CD4-positive, alpha-beta T cell treated with Interleukin-15 for 1 hour (primary cell): ENCODE measurements at regions not wholly inside any gene's neighbourhood (a gene's known extent, or its start where the extent isn't known, plus 50 kb on each side); places are given as distances from the start of the nearest gene placed in this dataset.

Experiments
- DNase-seq: peaks from one replicate; pipeline ENCODE4 v3.0.0-alpha.2; 2020

- DNase-seq = no peak
Measured at GRCh38 chr15:81507831-81508230, 133.8 kb upstream of the TMC3 start.

DNA sequence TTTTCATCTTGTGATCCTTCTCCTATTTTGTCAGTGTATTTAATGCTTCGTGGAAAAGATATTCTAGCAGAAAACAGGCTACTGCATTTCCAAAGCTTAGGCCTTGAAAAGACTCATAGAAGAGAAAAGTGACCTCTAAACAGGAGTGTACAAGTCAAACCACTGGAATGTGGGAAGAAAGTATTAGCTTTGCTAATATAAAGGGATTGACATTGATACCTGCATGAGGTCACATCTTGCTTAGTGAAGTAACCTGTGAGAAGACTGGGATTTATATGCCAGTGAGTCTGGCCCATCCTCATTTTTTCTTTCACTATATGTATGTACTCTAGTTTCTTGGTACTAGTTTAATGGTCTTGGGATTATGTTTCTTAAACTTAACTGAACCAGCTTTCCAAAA, 132.9 kb upstream of the TMC3 start:
- DNase-seq = no peak

DNA sequence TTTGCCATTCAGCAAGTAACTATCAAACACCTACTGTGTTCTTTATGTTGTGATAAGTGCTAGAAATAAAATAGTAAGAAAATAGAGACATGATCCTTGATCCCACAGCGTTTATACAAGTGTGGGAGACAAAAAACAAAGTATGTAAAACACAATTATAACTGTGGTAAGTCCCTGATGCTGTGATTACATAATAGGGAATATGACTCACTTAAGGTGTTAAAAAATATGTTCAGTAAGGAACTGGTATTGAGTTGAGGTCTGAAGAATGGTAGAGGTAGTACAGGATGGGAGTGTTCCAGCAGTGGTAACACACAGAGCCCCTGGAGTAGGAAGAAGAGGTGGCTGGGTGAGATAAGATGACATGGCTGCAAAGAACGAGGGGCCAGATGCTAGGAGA, 132.1 kb upstream of the TMC3 start:
- no peak for DNase-seq

DNA sequence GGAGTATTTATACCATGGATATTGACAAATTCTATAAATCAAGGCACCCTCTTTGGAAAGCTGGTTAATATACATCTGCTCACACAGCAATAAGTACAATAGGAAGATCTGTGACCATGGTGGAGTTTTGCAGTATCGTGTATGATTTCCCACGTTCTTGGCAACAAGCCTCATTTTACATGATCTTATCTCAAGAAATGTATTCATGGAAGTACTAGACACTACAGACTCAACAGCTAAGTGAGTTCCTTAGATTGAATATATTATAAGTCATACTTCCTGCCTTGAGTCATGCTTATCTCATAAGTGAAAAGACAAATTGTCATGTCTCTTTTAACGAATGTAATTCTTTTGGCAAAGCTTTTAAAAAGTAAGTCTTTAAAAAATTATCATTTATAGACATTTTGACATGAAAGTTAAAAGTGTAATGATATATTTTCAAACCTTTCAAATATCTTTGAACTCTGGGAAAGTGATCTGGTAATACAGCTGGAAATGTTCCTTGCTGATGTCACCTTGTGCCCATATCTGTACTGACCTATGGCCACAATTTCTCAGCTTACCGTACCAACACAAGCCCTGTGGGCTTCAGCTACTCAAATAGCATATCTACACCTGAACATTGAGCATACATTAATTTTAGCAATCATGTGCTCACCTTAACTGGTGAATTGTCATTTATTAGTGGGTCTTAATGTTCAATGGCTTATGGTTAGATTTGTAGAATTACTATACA, 130.3 kb upstream of the TMC3 start:
- DNase-seq = no peak

DNA sequence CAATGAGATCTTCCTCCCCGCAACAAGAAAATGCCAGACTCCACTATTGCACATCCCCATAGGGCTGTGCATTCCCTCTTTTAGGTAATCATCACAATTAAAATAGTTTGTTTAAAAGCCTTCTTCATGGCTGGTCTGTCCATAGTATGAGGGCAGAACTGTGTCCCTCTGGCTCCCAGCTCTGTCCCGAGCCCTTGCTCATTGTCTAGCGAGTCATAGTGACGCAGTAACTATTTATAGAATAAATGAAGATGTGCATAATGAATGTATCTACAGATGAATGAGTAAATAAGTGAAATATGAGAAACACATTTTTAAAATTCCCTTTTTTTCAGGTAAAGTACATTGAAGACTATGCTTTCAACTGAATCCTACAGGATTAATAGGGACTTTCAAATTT, 128.4 kb upstream of the TMC3 start:
- no peak for DNase-seq

DNA sequence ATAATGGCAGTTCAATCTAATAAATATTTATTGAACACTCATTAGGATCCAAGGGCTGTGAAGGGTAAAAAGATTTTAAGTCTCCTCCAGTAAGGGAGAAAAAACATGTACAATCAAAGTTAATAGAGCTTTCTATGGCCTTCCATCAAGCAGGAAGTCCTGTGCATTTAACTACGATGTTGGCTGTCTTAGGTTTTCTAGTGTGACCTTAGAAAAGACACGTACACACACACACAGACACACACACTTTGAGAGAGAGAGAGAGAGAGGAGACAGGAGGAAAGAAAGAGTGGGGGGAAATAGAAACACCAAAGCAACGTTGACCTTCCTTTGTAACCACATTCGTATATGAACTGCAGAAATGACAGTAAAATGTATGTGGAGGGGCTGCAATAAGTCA, 126.1 kb upstream of the TMC3 start:
- no peak for DNase-seq

DNA sequence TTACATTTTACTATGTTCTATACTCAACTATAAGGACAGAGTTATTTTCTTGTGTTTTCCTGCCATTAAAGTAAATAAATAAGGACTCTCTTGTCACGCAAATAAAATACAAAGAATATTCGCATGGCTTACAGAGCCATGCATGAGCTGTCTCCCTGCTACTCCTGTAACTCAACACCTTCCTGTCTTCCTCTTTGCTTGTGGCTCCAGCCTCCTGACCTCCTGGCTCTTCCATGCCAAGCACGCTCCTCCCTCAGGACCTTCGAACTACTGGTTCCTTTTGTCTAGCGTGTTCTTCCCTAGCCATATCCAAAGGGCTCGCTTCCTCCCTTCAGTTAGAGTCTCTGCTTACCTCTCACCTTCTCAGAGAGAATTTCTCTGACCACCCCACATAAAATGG, 124.3 kb upstream of the TMC3 start:
- no peak for DNase-seq

- no peak for DNase-seq
Measured at GRCh38 chr15:81497238-81497637, 123.2 kb upstream of the TMC3 start.

GRCh38 chr15:81495780-81496467, 121.9 kb upstream of the TMC3 start:
- DNase-seq = no peak

DNA sequence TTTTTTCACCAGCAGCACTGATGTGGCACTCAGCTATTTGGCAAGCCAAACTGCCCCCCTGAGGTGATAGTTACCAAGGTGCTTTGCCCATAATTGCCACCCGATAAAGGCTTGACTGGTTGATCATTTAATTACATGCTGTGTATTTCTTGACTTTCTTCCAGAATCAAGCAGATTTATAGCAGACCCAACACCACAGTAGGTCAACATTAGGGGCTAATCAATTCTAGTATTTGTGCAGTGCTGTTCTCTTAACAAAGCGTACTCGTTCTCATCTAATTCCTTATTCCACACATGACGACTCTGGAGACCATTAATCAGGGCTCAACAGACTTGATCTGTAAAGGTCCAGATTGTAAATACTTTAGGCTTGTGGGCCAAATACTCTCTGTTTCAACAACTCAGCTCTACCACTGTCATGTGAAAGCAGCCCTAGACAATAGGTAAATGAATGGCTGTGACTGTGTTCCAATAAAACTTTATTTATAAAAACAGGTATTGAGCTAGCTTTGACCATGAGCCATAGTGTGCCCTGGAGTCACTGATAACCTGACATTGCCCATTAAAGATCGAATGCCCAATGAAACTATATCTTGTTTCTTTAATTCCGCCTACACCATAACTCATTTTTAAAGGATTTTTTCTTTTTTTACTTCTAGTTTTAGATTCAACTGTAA, 119.1 kb upstream of the TMC3 start:
- no peak for DNase-seq

- DNase-seq = no peak
Measured at GRCh38 chr15:81492331-81492968, 118.4 kb upstream of the TMC3 start.

- DNase-seq = no peak
Measured at GRCh38 chr15:81491414-81492096, 117.5 kb upstream of the TMC3 start.

- DNase-seq = no peak
Measured at GRCh38 chr15:81485806-81486205, 111.8 kb upstream of the TMC3 start.

- DNase-seq = no peak
Measured at GRCh38 chr15:81484086-81484955, 110.3 kb upstream of the TMC3 start.

GRCh38 chr15:81483496-81483895, 109.5 kb upstream of the TMC3 start:
- DNase-seq = no peak

GRCh38 chr15:81481346-81481745, 107.3 kb upstream of the TMC3 start:
- DNase-seq = no peak

DNA sequence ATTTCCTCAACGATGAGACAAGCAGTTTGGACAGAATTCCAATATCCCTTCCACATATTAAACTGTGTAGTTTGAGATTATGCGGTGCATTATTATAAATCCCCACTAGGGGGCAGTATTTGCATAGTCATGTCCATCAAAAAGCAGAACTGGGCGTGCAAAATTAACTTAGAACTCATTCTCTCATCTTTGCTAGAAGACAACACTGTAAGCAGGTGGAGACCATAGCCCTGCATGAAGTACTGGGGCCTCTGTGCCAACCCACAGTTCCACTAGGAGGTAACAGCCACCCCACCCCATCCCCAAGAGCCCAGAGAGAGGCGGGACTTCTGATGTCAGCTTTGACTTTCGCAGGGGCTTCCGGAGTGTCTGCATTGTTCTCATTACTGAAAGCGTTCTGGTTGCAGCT, 106.6 kb upstream of the TMC3 start:
- DNase-seq = no peak

DNA sequence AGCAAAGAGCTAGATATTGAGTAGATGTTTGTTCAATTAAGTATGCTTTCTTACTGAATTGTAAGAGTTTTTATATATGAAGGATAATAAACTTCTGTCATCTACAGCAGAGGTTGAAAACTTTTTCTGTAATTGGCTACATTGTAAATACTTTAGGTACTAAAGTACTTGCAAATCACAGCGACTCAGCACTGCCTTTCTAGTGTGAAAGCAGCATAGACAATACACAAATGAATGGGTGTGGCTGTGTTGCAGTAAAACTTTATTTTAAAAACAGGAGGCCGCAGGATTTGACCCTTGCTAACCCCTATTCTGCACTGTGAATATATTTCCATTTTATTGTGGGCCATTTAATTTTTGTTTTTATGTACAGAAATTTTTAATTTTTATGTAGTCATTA, 104.3 kb upstream of the TMC3 start:
- DNase-seq = no peak

DNA sequence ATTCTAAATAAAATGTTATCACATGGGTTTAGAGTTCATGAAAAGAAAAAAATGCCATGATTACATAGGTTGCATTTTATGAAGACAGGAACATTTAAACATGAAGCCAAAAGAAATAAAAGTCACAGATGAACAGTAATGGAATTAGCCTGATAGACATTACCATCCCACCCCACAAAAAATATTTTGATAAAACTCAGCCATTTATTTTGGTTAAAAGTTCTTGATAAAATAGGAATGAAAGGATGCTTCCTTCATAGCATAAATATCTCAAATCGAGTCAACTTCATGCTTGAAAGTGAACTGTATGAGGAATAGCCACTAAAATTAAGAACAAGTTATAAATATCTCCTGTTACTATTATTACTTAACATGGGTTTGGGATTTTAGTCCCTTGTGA, 101.9 kb upstream of the TMC3 start:
- DNase-seq = no peak

DNA sequence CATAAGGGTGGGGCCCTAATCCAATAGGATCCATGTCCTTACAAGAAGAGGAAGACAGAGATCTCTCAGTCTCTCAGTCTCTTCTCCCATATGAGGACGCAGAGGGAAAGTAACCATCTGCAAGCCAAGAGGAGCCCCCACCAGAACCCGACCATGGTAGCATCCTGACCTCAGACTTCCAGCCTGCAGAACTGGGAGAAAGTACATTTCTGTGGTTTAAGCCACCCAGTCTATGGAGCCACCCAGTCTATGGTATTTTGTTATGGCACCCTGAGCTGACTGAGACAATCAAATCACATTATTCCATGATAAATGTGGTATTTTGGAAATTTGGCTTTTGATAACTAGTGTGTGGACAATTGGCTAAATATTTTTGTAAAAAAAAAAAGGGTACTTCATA, 101.5 kb upstream of the TMC3 start:
- DNase-seq = no peak

- no peak for DNase-seq
Measured at GRCh38 chr15:81473946-81474345, 99.9 kb upstream of the TMC3 start.

GRCh38 chr15:81473177-81473576, 99.2 kb upstream of the TMC3 start:
- DNase-seq = no peak
